Skeletal muscle satellite cell (primary cell): ENCODE measurements at regions not wholly inside any gene's neighbourhood (a gene's known extent, or its start where the extent isn't known, plus 50 kb on each side); places are given as distances from the start of the nearest gene placed in this dataset.

ENCODE experiments used
- H3K27me3 ChIP-seq: 2 replicates; pipeline ENCODE4 v1.7.0; 2013; ENCODE audit warnings: low read length; ENCODE audit not compliant: control insufficient read depth, insufficient read depth
- H3K36me3 ChIP-seq: 2 replicates; pipeline ENCODE4 v1.7.0; 2013; ENCODE audit warnings: mild to moderate bottlenecking, control low read depth, low read length; ENCODE audit not compliant: insufficient read depth
- H3K4me1 ChIP-seq: 2 replicates; pipeline ENCODE4 v1.7.0; 2013; ENCODE audit warnings: low read length; ENCODE audit not compliant: control insufficient read depth, insufficient read depth
- H3K4me2 ChIP-seq: 2 replicates; pipeline ENCODE4 v1.7.0; 2013; ENCODE audit warnings: mild to moderate bottlenecking, low read length
- H3K4me3 ChIP-seq: 2 replicates; pipeline ENCODE4 v1.7.0; 2013; ENCODE audit warnings: low read length
- H3K9ac ChIP-seq: 2 replicates; pipeline ENCODE4 v1.7.0; 2013; ENCODE audit warnings: mild to moderate bottlenecking, low read depth, low read length, moderate library complexity
- H3K9me3 ChIP-seq: replicated peaks from 2 replicates; pipeline ENCODE4 v1.7.0; 2013; ENCODE audit warnings: mild to moderate bottlenecking, control low read depth, low read length

DNA sequence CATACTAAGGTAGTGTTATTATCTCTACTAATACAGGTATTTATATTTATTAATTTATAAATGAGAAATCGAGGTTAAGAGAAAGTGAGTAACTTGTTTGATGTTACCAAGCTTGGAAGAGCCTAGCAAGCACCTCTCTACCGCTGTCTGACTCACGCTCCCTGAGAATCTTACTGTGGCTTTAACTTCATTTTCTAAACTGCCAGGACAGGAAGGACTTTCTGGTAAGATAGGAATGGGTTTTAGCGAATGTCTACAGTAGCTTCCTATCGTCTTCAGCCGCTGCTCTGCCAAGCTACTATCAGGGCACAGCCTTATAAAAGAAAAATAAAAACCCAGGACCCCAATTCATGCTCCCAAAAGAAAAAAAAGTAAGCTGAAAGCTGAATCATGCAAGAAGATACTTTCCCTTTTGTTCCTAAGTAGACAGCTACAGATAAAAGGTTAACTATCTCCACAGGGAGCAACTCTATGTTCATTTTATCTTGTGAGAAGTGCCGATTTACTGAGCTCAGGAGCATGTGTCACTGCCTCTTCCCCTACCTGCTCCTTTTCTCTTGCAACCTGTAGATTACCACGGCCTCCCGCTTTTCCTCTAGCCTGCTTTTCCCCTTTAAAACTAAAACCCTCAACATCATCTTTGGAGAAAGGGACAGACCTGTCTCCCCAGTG, 60.2 kb downstream of the THNSL1 start:
- no peak overlapping the region for H3K4me2 ChIP-seq
- no peak overlapping the region for H3K9ac ChIP-seq
- no peak overlapping the region for H3K4me3 ChIP-seq
- no peaks in the 10 kb centered on the region for H3K27me3 ChIP-seq
- H3K4me1 ChIP-seq = peaks cover 5% of the 10 kb centered on the region
- no peaks in the 10 kb centered on the region for H3K9me3 ChIP-seq
- no peaks in the 10 kb centered on the region for H3K36me3 ChIP-seq

DNA sequence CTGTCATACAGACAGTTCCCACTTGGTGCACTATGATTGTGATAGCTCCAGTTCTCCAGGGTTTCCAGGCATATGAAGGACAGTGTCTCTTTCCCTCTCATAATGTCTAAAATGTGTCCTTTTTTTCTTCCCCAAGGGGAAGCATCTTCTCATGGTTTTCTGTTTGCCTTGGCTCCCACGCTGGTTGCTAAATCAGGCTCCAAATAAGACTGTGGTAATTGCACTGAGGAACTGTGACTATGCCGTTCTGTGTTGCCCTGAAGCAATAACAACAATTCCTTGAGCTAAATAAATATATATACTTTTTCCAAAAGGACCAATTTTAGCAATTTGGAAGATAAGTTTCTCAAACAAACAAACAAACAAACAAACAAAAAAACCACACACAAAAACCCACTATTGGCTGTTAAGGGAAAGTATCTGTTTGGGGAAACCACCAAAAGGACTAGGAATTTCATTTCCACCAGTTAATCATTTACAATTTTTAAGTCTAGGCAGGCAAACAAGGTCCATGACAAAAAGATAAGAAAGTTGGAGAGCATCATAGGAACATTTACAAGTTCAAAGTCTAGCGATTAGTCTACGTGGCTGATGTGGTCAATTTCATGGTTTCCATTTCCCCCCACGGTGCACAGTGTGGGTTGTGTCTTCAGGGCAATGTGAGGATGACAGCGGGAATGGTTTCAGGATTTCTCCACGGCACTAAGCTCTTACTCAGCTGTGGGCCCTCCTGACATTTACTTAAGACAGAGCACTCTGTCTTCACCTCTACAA, 62.4 kb downstream of the THNSL1 start:
- Histone ChIP-seq H3K9me3 (no peaks in the 10 kb centered on the region), H3K36me3 (no peaks in the 10 kb centered on the region), H3K4me1 (peaks cover 17% of the 10 kb centered on the region), H3K4me3 (no peak overlapping the region), H3K9ac (no peak overlapping the region), H3K4me2 (no peak overlapping the region), H3K27me3 (peaks cover 5% of the 10 kb centered on the region)

DNA sequence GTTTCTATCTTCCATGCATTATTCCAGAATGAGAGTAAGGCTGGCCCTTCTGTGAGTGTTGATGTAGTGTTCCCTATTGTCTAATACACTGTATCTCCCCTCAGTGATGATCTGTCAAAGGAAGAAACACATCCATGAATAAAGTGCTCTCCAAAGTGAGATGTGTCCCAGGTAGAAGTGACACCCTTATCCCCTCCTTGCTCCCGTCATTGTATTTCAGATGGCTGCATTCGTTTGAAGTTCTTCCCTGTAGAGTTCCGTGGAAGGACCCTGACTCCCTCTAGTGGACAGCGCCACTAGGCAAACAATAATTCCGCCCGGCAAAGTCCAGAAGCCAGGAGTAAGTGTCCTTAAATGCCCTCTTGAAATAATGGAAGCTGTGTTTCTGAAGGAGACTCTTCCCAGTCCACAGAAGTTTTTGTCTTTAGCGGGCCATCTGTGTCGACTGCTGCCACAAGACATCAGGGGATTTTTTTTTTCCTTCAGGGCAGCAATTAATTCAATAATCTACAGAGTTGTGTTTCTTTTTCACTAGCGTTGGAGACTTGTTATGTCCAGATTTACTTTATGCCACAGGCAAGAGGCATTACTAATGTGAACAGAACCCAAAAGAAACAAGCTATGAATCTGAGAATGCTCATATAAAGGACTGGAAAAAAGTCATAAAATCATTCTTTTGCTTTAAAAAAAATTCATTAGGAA, 64.6 kb downstream of the THNSL1 start:
- Histone ChIP-seq H3K4me2 (peak overlapping the region; percentile 76), H3K4me3 (peak overlapping the region; percentile 54), H3K27me3 (peaks cover 6% of the 10 kb centered on the region)

DNA sequence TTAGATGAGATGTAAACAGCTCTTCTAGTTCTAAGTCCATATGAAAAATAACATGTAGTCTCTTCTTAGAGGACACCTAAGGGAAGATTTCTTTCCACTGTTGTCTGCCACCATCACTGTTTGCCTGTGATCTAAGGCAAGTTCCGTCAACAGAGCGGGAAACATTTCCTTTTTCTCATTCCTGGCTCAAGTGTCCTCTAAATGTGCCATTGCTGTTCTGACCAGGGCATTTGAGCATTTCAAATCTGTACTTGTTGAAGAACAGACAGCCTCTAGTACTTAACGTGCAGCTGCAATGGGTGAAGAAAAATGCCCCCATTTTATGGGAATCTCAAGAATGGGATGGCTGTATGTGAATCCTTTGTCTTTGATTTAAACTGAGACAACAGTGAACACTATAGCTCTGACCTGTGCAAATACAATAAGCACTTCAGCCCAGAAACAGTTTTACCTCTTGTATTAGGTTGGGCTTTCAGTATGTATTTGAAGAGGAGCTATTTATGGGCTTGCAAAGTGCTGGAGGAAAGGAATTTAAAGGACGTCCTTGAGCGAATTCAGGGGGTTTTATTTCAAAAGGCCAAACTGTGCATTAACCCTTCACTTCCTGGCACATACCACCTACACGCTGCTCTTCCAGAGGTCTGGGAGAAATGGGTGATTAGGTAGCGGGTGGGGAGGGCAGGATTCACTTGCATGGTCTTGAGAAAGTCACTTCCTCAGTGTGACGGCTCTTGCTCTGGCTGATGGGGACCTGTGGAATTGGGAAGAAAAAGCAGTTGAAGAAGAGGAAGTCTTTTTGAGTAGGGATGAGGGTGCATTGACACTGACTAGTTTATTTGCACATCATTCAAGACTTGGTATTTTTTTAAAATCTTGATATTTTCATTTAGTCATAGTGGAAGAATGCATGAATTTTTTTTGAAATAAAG, 66.1 kb downstream of the THNSL1 start:
- H3K4me2 ChIP-seq = no peak overlapping the region
- no peak overlapping the region for H3K9ac ChIP-seq
- peaks cover 6% of the 10 kb centered on the region for H3K27me3 ChIP-seq
- peaks cover 17% of the 10 kb centered on the region for H3K4me1 ChIP-seq
- no peak overlapping the region for H3K4me3 ChIP-seq
- H3K36me3 ChIP-seq = no peaks in the 10 kb centered on the region
- no peaks in the 10 kb centered on the region for H3K9me3 ChIP-seq

More for the DNA sequence above, 64.6 kb downstream of the THNSL1 start:
- Histone ChIP-seq H3K9ac (peak overlapping the region; percentile 73), H3K4me1 (peaks cover 17% of the 10 kb centered on the region), H3K9me3 (no peaks in the 10 kb centered on the region), H3K36me3 (no peaks in the 10 kb centered on the region)

DNA sequence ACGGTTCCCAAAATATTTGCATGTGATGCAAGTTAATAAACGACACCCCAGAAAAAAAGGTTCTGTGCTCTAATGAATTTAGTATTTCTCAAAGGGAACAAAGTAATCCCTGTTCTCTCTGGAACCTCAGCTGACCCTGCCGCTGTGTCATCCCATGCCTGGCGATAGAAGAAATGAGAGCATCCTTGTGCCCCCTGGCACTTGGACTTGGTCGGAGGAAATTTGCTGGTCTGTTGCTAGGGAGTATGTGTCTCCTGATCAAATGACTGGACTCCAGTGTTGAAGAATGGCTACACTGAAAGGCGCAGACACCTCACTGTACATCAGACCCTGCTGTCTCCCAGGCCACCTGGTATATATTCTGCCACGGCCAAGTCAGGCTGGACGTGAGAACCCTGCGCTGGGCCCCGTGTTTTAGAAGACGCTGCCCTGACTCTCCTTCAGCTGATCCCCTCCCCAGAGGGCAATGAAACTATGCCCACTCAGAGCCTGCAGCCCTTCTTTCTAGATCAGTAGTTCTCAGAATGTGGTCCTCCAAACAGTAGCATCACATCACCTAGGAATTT, 67.2 kb downstream of the THNSL1 start:
- no peak overlapping the region for H3K4me2 ChIP-seq
- H3K27me3 ChIP-seq = peaks cover 10% of the 10 kb centered on the region
- H3K36me3 ChIP-seq = no peaks in the 10 kb centered on the region
- H3K9me3 ChIP-seq = no peaks in the 10 kb centered on the region
- H3K4me1 ChIP-seq = peaks cover 17% of the 10 kb centered on the region
- H3K4me3 ChIP-seq = no peak overlapping the region
- no peak overlapping the region for H3K9ac ChIP-seq

DNA sequence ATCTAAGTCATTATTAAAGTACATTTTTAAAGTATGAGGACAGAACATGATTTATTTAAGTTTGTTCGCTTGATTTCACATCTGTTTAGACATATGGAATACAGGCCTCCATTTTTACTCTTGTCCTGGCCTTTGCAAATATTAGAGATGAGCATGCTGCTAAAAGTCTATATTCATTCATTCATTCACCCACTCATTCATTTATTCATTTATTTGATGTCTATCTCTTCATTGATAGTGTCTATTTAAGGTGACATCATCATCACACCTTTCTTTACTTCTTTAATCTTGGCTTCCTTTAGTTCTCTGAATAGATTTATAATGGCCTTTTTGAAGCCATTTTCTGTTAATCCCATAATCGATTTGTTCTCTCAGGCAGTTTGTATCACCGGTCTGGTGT, 68.0 kb downstream of the THNSL1 start:
- H3K9ac ChIP-seq = no peak overlapping the region
- no peak overlapping the region for H3K4me2 ChIP-seq
- H3K9me3 ChIP-seq = no peaks in the 10 kb centered on the region
- no peaks in the 10 kb centered on the region for H3K36me3 ChIP-seq
- peaks cover 10% of the 10 kb centered on the region for H3K27me3 ChIP-seq
- H3K4me1 ChIP-seq = peaks cover 17% of the 10 kb centered on the region
- H3K4me3 ChIP-seq = no peak overlapping the region

DNA sequence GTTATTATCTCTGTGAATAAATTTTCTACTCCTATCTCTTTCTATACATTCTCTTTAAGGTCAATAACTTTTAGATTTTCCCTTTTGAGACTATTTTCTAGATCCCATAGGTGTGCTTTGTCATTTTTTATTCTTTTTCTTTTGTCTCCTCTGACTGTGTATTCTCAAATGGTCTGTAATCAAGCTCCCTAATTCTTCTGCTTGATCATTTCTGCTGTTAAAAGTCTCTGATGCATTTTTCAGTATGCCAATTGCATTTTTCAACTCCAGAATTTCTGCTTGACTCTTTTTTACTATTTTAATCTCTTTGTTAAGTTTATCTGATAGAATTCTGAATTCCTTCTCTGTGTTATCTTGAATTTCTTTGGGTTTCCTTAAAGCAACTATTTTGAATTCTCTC, 78.2 kb downstream of the THNSL1 start:
- Histone ChIP-seq H3K9ac (no peak overlapping the region), H3K4me3 (no peak overlapping the region), H3K4me2 (no peak overlapping the region), H3K36me3 (no peaks in the 10 kb centered on the region), H3K9me3 (no peaks in the 10 kb centered on the region), H3K27me3 (no peaks in the 10 kb centered on the region), H3K4me1 (no peaks in the 10 kb centered on the region)

DNA sequence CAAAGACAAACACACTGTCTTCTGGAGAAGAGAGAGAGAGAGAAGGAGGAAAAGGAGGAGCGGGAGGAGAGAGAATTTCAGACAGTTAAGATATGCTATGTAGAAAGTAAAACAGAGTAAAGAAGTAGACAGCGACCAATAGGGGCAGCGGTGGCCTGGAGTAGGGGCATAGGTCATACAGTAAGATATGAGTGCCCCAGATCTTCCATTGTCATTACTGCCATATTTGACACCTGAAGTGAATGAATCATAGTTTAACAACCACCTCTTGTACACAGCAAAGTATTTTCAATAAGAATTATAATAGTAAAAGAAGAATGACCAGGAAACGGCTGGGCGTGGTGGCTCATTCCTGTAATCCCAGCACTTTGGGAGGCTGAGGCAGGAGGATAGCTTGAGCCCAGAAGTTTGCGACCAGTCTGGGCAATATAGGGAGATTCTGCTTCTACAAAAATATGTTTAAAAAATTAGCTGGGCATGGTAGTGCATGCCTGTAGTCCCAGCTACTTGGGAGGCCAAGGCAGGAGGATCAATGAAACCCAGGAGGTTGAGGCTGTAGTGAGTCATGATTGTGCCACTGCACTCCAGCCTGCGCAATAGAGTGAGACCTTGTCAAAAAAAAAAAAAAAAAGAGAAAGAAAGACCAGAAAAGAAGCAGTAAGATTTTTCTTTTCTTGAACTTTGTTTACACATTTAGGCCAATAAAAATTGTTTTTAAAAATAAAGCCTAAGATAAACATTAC, 77.0 kb upstream of the GPR158 start:
- Histone ChIP-seq H3K27me3 (peaks cover 6% of the 10 kb centered on the region), H3K9me3 (no peaks in the 10 kb centered on the region)

DNA sequence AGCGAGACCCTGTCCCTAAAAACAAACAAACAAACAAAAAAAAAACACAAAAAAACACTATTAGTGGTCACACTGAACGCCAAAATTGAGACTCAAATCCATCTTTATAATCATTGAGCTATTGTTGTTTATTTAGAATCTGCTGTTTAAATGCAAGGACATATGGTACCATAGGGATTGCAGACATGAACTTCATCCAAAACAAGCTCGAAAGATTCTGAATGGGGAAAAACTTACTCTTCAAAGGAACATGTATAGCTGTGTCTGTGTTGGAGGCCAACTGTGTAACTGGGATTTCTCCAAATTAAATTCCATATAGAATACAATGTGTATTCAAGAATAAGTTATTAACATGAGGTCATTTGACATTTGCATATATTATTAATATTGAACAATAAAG, 74.7 kb upstream of the GPR158 start:
- H3K9me3 ChIP-seq = no peaks in the 10 kb centered on the region
- no peak overlapping the region for H3K4me2 ChIP-seq

More for the DNA sequence above, 77.0 kb upstream of the GPR158 start:
- Histone ChIP-seq H3K4me3 (no peak overlapping the region), H3K36me3 (no peaks in the 10 kb centered on the region), H3K4me2 (no peak overlapping the region), H3K4me1 (no peaks in the 10 kb centered on the region), H3K9ac (no peak overlapping the region)

DNA sequence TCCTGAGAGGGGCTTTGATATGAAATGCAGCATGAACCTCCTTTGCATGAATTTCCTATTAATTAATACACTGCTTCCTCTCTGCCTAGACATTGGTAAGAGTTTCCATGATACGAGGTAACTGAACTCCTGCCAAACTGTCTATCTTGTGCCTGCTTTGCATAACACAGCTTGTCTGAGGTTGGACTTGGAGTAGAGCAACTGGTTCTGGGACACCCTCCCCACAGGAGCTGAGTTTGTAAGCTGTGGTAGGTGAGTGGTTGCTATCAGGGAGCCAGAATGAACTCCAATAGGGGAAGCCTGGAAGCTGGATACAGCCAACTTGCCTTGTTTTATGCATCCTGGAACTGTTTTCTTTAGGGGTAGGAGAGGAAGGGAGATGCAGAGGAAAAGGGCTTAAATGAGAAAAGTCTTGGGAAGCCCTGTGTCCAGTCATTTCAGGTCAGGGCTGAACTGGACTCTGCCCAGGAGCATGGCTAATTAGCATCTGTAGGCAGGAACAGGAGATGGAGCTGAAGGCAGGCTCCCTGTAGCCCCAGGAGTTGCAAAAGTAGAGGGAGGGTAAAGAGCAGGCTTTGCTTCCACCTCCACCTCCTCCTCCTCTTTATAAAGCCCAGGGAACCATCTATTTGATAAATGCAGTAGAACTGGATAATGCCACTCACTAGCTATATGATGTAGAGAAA, 73.2 kb upstream of the GPR158 start:
- Histone ChIP-seq H3K9me3 (no peaks in the 10 kb centered on the region), H3K4me1 (no peaks in the 10 kb centered on the region), H3K9ac (no peak overlapping the region), H3K4me3 (no peak overlapping the region), H3K36me3 (no peaks in the 10 kb centered on the region), H3K27me3 (peaks cover 19% of the 10 kb centered on the region), H3K4me2 (no peak overlapping the region)

More for the DNA sequence above, 74.7 kb upstream of the GPR158 start:
- Histone ChIP-seq H3K4me3 (no peak overlapping the region), H3K27me3 (peaks cover 7% of the 10 kb centered on the region), H3K9ac (no peak overlapping the region), H3K36me3 (no peaks in the 10 kb centered on the region), H3K4me1 (no peaks in the 10 kb centered on the region)
